Esophagus squamous epithelium (tissue), 4 donors: ENCODE measurements at regions not wholly inside any gene's neighbourhood (a gene's known extent, or its start where the extent isn't known, plus 50 kb on each side); places are given as distances from the start of the nearest gene placed in this dataset.

Experiments used
- POLR2A ChIP-seq, 4 donors: fragments of 450-650 bp; IDR thresholded peaks; one replicate each; pipeline ENCODE4 v1.6.1; 2017; ENCODE audit warnings: antibody characterized with exemption in 4 of 4, mild to moderate bottlenecking in 4 of 4, moderate library complexity in 3 of 4
- TF ChIP-seq, protein P1 (sequence below), 6 experiments: fragments of 450-650 bp in 4 of 6; fragments of 200-600 bp in 2 of 6; sonication (generic) in 2 of 6; IDR thresholded peaks; one replicate each; pipeline ENCODE4 v1.5.1; 2016 to 2019; ENCODE audit warnings: antibody characterized with exemption in 6 of 6, mild to moderate bottlenecking in 4 of 6, moderate library complexity in 4 of 6

DNA sequence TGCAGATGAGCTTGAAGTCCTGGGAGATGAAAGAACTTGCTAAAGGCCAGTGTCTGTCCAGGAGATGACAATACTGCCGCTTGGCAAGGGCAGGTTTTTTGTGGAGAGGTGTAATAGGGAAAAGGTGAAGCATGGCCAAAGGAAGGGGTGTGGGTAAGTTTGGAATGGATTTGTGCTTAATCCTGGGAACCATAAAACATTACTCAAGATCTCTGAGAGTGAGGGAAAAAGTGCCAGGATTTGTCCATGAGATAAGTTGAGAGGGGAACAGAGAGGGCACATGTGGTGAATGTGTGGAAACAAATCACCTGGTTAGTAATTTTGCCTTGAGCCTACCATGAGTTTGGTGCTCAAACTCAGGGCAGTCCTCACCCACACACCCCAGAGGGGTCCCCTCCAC, 108.8 kb upstream of the CD180 start:
- TF ChIP-seq, protein P1, sequence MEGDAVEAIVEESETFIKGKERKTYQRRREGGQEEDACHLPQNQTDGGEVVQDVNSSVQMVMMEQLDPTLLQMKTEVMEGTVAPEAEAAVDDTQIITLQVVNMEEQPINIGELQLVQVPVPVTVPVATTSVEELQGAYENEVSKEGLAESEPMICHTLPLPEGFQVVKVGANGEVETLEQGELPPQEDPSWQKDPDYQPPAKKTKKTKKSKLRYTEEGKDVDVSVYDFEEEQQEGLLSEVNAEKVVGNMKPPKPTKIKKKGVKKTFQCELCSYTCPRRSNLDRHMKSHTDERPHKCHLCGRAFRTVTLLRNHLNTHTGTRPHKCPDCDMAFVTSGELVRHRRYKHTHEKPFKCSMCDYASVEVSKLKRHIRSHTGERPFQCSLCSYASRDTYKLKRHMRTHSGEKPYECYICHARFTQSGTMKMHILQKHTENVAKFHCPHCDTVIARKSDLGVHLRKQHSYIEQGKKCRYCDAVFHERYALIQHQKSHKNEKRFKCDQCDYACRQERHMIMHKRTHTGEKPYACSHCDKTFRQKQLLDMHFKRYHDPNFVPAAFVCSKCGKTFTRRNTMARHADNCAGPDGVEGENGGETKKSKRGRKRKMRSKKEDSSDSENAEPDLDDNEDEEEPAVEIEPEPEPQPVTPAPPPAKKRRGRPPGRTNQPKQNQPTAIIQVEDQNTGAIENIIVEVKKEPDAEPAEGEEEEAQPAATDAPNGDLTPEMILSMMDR (IDR thresholded peaks at IDR 0.05) = no peak
- TF ChIP-seq POLR2A (IDR thresholded peaks at IDR 0.05) = no peak
